ENCODE measurements at regions not wholly inside any gene's neighbourhood (a gene's known extent, or its start where the extent isn't known, plus 50 kb on each side); places are given as distances from the start of the nearest gene placed in this dataset.
A peak's percentile ranks its signal among the peaks of the same experiment; 100 is the strongest.

DNA sequence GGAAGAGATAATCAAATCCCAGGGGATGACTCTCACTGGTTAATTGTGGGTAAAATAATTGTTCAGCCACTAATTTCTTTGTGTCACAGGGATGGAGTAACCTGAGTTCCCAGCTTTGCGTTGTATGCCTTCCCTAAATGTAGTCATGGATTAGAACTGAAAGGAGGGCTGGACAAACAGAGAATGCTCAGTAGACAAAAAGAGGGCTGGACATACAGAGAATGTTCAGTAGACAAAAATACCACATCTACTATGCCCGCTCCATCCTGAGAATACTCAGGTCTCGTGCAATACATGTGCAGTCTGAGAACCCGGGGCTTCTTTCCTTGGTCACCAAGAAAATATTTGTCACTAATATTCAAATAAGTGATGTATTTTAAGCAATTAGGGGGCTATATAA lies 497.9 kb downstream of the EPHA4 start:
- H3K27me3 ChIP-seq (ENCODE audit: low read length), result no peaks in the 10 kb centered on the region
- CTCF ChIA-PET, result no interaction called here
- DNase-seq (no peak), ATAC-seq (no peak)
- no peaks in the 10 kb centered on the region for H4K20me1 ChIP-seq (ENCODE audit: low read length)
- H3F3A ChIP-seq (ENCODE audit: low read length, unreplicated experiment), result no peaks in the 10 kb centered on the region
- no peak overlapping the region for H3K4me3 ChIP-seq (ENCODE audit: low read length)
- 0 out of 2 replicates have a peak, but pooled peaks cover 3% of the 10 kb centered on the region for H3K4me1 ChIP-seq (ENCODE audit: insufficient read depth, low read length)
- TF ChIP-seq, protein P1, sequence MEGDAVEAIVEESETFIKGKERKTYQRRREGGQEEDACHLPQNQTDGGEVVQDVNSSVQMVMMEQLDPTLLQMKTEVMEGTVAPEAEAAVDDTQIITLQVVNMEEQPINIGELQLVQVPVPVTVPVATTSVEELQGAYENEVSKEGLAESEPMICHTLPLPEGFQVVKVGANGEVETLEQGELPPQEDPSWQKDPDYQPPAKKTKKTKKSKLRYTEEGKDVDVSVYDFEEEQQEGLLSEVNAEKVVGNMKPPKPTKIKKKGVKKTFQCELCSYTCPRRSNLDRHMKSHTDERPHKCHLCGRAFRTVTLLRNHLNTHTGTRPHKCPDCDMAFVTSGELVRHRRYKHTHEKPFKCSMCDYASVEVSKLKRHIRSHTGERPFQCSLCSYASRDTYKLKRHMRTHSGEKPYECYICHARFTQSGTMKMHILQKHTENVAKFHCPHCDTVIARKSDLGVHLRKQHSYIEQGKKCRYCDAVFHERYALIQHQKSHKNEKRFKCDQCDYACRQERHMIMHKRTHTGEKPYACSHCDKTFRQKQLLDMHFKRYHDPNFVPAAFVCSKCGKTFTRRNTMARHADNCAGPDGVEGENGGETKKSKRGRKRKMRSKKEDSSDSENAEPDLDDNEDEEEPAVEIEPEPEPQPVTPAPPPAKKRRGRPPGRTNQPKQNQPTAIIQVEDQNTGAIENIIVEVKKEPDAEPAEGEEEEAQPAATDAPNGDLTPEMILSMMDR (conservative IDR thresholded peaks at IDR 0.05; ENCODE audit: low read depth, low read length), result no peak
- no TSS peak for BruUV-seq (replicated peaks)
- no peaks in the 10 kb centered on the region for H3K9me3 ChIP-seq (ENCODE audit: low read length)
- H3K36me3 ChIP-seq (ENCODE audit: low read depth, low read length), result peaks cover 3% of the 10 kb centered on the region; the same call in 1 of the 2 replicates
- POLR2A ChIA-PET (ENCODE audit: unreplicated experiment), result no interaction called here
- H3K4me2 ChIP-seq (ENCODE audit: low read length), result no peak overlapping the region
- H3K9me2 ChIP-seq (replicated peaks; ENCODE audit: low read length), result no peaks in the 10 kb centered on the region
- no peak overlapping the region for H3K27ac ChIP-seq (ENCODE audit: low read length)
- no peaks in the 10 kb centered on the region for H3K79me2 ChIP-seq (ENCODE audit: low read length)
- no peak overlapping the region for H3K9ac ChIP-seq (ENCODE audit: low read length)
- H2AFZ ChIP-seq (ENCODE audit: low read length), result no peak overlapping the region
- intact Hi-C loops (cut with micrococcal nuclease), result no loop called here

- peak; percentile 35; the same call in 1 of the 2 replicates for ATAC-seq
- POLR2A ChIA-PET (ENCODE audit: unreplicated experiment), result no interaction called here
- H3K9ac ChIP-seq (ENCODE audit: low read length), result no peak overlapping the region
- no peak overlapping the region for H3K4me3 ChIP-seq (ENCODE audit: low read length)
- 0 out of 2 replicates have a peak, but pooled peaks cover 3% of the 10 kb centered on the region for H3K4me1 ChIP-seq (ENCODE audit: insufficient read depth, low read length)
- peaks cover 3% of the 10 kb centered on the region; the same call in 1 of the 2 replicates for H3K36me3 ChIP-seq (ENCODE audit: low read depth, low read length)
- BruUV-seq (replicated peaks), result no TSS peak
- no peaks in the 10 kb centered on the region for H3K79me2 ChIP-seq (ENCODE audit: low read length)
- no peaks in the 10 kb centered on the region for H3K27me3 ChIP-seq (ENCODE audit: low read length)
- H3K9me3 ChIP-seq (ENCODE audit: low read length), result no peaks in the 10 kb centered on the region
- no peaks in the 10 kb centered on the region for H4K20me1 ChIP-seq (ENCODE audit: low read length)
- no peaks in the 10 kb centered on the region for H3F3A ChIP-seq (ENCODE audit: low read length, unreplicated experiment)
- no peaks in the 10 kb centered on the region for H3K9me2 ChIP-seq (replicated peaks; ENCODE audit: low read length)
- DNase-seq, result peak; percentile 19
- H3K4me2 ChIP-seq (ENCODE audit: low read length), result peak overlapping the region; percentile 32
- H3K27ac ChIP-seq (ENCODE audit: low read length), result no peak overlapping the region
- intact Hi-C loops (cut with micrococcal nuclease), result no loop called here
- H2AFZ ChIP-seq (ENCODE audit: low read length), result 0 out of 2 replicates have a peak overlapping the region, but pooled peaks have one; percentile 8
- TF ChIP-seq EZH2phosphoT487 (IDR thresholded peaks at IDR 0.05; ENCODE audit: borderline replicate concordance, low read length), result no peak
- no peak for TF ChIP-seq EZH2 (IDR thresholded peaks at IDR 0.05; ENCODE audit: low read length, unreplicated experiment)
- TF ChIP-seq, protein P1 (conservative IDR thresholded peaks at IDR 0.05; ENCODE audit: low read depth, low read length), result no peak
- CTCF ChIA-PET, result no interaction called here
Observed at GRCh38 chr2:221075203-221075602, 496.9 kb downstream of the EPHA4 start.

GRCh38 chr2:221077251-221077650 lies 494.9 kb downstream of the EPHA4 start:
- intact Hi-C loops (cut with micrococcal nuclease), result no loop called here
- no peak for DNase-seq
- H4K20me1 ChIP-seq (ENCODE audit: low read length), result no peaks in the 10 kb centered on the region
- no peaks in the 10 kb centered on the region for H3K27me3 ChIP-seq (ENCODE audit: low read length)
- H3F3A ChIP-seq (ENCODE audit: low read length, unreplicated experiment), result no peaks in the 10 kb centered on the region
- TF ChIP-seq, protein P1 (conservative IDR thresholded peaks at IDR 0.05; ENCODE audit: low read depth, low read length), result no peak
- TF ChIP-seq EZH2 (IDR thresholded peaks at IDR 0.05; ENCODE audit: low read length, unreplicated experiment), result no peak
- TF ChIP-seq EZH2phosphoT487 (IDR thresholded peaks at IDR 0.05; ENCODE audit: borderline replicate concordance, low read length), result no peak
- no TSS peak for BruUV-seq (replicated peaks)
- H3K9me2 ChIP-seq (replicated peaks; ENCODE audit: low read length), result no peaks in the 10 kb centered on the region
- no peaks in the 10 kb centered on the region for H3K36me3 ChIP-seq (ENCODE audit: low read depth, low read length)
- no peak overlapping the region for H3K4me2 ChIP-seq (ENCODE audit: low read length)
- no peak overlapping the region for H3K27ac ChIP-seq (ENCODE audit: low read length)
- H3K4me1 ChIP-seq (ENCODE audit: insufficient read depth, low read length), result 0 out of 2 replicates have a peak, but pooled peaks cover 3% of the 10 kb centered on the region
- no peaks in the 10 kb centered on the region for H3K9me3 ChIP-seq (ENCODE audit: low read length)
- ChIA-PET CTCF (no interaction called here), POLR2A (ENCODE audit: unreplicated experiment) (no interaction called here)
- no peak for ATAC-seq
- no peaks in the 10 kb centered on the region for H3K79me2 ChIP-seq (ENCODE audit: low read length)
- no peak overlapping the region for H2AFZ ChIP-seq (ENCODE audit: low read length)
- H3K4me3 ChIP-seq (ENCODE audit: low read length), result no peak overlapping the region
- no peak overlapping the region for H3K9ac ChIP-seq (ENCODE audit: low read length)
